NCI-H1417 (cell line): ENCODE measurements at regions not wholly inside any gene's neighbourhood (a gene's known extent, or its start where the extent isn't known, plus 50 kb on each side); places are given as distances from the start of the nearest gene placed in this dataset.
A peak's percentile ranks its signal among the peaks of the same experiment; 100 is the strongest.

Experiments used
- DNase-seq, 3 experiments: peaks; one replicate each; lab custom pipeline; 2025; lab: John Stamatoyannopoulos, UW

DNA sequence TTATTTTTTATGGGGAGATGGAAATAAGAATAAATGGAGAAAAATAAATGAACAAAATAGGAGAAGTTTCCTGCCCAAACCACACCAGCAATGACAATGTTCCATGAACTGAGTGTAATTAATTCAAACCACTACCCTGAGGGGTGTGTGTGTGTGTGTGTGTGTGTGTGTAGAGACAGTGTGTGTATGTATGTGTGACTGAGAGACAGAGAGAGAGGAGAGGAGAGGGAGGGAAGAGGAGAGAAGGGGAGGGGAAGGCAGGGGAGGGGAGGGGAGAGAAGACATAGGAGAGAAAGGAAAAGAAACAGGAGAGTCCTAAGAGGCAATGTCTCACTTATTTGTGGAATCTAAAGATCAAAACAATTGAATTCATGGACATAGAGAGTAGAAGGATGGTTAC, 65.0 kb upstream of the POU2AF1 start:
- peak in 1 of 3 experiments; percentile 65 for DNase-seq

GRCh38 chr11:111443640-111444039, 64.6 kb upstream of the POU2AF1 start:
- DNase-seq, result peak in 2 of 3 experiments; percentile 30 to 65

DNA sequence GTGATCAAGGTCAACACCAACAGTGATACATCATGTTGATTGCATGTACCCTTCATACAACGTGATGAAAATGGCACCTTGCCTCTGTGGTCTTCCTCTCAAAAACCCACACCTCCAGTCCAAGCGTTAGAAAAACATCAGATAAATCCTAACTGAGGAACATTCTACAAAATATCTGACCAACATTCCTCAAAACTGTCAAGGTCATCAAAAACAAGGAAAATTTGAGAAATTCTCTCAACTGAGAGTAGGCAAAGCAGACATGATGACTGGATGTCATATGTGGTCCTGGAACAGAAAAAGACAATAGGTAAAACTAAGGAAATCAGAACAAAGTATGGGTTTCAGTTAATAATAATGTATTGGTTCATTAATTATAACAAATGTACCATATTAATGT, 64.0 kb upstream of the POU2AF1 start:
- DNase-seq, result no peak

DNA sequence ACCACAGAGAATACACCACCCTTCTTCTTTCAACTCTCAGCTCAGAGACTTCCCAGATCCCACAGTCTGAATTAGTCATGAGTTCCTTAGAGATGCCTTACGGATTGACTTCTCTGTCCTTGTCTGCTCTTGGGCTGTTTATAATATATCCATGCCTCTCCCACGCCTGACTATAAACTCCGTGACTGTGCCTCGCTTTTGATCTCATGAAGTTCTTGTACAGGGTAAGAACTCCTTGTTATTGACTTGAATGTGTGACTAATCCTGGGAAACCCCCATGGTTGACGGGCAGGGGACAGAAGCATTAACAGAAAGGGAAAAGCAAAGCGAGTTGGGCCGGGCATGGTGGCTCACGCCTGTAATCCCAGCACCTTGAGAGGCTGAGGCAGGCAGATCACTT, 62.4 kb upstream of the POU2AF1 start:
- no peak for DNase-seq

GRCh38 chr11:111440416-111441205, 61.5 kb upstream of the POU2AF1 start:
- no peak for DNase-seq

- no peak for DNase-seq
Observed at GRCh38 chr11:111439901-111440300, 60.8 kb upstream of the POU2AF1 start.

DNA sequence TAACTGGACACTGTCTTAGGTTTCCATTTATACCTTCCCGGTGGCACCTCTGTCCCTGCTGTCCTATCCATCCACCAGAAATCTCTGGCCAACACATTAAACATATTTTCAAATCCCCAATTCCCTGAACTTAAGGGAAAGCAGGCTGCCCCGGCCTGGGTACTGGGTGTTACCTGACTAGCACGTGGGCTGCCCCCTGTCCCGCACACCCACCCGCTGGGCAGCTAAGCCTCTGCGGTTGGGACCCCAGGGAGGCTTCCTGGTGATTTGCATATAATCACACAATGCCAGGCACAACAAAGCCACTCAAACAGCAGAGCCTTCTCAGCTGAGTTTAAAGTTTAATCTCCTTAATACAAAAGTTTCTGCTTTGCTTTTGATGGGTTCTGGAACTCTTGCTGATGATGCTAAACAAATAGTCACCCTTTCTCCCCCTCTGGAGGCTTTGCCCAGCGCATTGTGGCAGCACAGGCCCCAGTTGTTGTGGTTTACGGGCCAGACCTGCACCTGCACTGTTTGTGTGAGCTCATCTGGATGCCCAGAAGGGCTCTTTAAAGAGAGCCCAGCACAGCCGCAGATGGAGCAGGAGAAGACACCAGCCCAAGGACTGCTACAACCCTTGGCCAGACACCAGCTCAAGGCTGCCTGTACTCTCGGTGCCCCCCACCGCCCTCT, 59.9 kb upstream of the POU2AF1 start:
- no peak for DNase-seq

DNA sequence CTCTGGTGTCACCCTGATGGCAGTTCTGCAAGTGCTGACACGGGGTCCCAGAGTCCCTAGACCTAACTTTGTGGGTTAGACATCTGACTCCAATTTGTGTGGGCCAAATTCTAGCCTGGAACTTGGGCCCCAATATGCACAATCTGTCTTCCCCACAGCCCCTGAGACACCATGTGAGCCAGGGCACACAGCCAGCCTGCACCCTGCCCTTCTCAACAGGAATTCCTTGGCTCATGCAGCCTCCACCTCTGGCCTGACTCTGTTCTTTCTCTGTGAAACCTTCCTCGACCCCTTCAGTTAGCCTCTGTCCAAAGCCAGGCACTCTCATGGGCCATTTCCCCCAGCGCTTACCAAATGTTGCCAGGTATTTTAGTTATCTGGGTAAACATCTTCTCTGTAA, 59.1 kb upstream of the POU2AF1 start:
- DNase-seq, result no peak

DNA sequence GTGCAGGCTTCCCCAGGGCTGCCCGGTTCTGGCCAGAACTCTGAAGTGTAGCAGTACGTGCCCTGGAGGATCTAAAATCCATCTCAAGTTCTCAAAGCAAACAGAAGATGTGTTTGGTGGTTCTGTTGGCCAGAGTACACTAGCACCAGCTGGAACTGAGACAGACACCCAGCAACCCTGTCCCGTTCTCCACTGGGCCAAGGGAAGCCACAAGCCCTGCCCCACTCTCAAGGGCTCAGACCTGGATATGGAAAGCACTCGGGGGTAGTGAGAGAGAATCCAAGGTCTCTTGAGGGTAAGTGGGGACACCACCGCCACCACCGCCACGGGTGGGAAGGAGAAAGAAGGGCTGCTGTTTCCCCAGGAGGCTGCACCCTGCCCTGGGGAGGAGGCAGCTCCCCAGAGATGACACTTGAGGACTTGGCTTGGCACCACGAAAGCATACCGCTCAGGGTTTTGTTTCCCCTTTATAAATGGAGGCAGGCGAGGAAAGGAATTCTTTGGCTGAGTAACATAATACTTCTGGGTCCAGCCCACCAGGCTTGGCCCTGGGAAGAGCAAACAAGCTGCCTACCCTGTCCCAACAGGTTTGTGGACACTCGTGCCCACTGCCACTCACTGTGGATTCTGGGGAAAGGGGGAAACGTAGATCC, 56.1 kb upstream of the POU2AF1 start:
- no peak for DNase-seq

DNA sequence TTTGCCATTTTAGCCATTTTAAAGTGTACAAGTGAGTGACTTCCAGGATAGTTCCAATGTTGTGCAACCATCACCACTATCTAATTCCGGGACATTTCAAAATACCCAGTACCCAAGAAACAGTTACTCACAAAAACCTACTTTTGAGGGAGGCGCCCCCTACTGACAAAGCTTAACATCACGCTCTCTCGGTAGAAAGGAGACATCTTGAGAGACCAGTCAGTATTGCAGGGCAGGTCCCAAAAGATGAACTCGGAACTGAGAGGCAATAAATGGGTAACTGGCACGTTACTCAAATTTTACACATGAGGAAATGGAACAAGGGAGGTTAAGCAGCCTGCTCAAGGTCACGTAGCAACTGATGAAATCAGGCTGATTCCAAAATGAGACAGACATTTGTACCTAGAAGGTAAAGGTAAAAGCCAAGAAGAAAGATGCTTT, 50.0 kb upstream of the POU2AF1 start:
- DNase-seq, result peak in 2 of 3 experiments; percentile 15 to 33
